ENCODE measurements at regions not wholly inside any gene's neighbourhood (a gene's known extent, or its start where the extent isn't known, plus 50 kb on each side); places are given as distances from the start of the nearest gene placed in this dataset.

DNA sequence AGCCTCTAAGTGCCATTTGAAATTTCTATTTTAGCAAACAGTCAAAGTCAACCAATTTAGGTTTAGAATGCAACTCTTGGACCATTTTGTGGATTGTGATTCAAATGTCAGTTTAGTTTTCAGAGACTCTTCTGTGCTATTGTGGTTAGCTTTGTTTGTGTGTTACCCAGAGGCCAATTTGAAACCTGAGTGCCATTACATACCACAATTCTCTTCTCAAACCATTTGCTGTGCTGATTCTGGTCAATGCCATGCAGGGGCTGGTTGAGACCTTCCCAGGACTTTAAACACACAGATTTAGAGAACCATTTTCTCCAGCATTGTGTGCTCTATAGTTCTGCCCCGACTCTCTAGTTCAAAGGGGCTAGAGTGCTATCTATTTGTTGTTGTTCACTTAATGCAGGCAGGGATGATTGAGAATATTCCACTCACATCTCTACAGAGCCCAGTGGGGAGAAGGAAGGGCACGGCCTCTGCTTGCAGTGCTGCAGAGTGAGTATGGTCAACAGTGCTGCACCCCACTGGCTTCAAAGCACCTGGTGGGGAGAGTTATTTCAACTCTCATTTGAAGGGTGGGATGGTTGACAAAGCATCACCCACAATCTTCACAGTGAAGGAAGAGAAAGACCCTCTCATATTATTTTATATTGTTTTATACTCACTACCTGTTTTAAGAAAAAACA is 738.2 kb downstream of the COL12A1 start:
- no peak overlapping the region for H3K4me2 ChIP-seq (ENCODE audit: low read length)
- no peaks in the 10 kb centered on the region for H3K79me2 ChIP-seq (ENCODE audit: insufficient read depth, low read length)
- H2AFZ ChIP-seq (ENCODE audit: low read length) = no peak overlapping the region
- no peaks in the 10 kb centered on the region for H3K9me3 ChIP-seq (ENCODE audit: low read length)
- no peaks in the 10 kb centered on the region for H3K27me3 ChIP-seq (ENCODE audit: insufficient read depth, low read length)
- H3K36me3 ChIP-seq (ENCODE audit: insufficient read depth, low read length) = no peaks in the 10 kb centered on the region
- no peak overlapping the region for H3K27ac ChIP-seq (ENCODE audit: low read depth, low read length, poor library complexity, severe bottlenecking)
- no peak overlapping the region for H3K4me3 ChIP-seq (ENCODE audit: low read depth, low read length, poor library complexity, severe bottlenecking)
- H3K9me2 ChIP-seq (ENCODE audit: low read depth, low read length) = no peaks in the 10 kb centered on the region
- no peaks in the 10 kb centered on the region for H3F3A ChIP-seq (ENCODE audit: insufficient read depth, low read length)
- no peak for TF ChIP-seq EZH2 (IDR thresholded peaks at IDR 0.05; ENCODE audit: borderline replicate concordance, low read length)
- TF ChIP-seq, protein P1, sequence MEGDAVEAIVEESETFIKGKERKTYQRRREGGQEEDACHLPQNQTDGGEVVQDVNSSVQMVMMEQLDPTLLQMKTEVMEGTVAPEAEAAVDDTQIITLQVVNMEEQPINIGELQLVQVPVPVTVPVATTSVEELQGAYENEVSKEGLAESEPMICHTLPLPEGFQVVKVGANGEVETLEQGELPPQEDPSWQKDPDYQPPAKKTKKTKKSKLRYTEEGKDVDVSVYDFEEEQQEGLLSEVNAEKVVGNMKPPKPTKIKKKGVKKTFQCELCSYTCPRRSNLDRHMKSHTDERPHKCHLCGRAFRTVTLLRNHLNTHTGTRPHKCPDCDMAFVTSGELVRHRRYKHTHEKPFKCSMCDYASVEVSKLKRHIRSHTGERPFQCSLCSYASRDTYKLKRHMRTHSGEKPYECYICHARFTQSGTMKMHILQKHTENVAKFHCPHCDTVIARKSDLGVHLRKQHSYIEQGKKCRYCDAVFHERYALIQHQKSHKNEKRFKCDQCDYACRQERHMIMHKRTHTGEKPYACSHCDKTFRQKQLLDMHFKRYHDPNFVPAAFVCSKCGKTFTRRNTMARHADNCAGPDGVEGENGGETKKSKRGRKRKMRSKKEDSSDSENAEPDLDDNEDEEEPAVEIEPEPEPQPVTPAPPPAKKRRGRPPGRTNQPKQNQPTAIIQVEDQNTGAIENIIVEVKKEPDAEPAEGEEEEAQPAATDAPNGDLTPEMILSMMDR (IDR thresholded peaks at IDR 0.05; ENCODE audit: low read length) = no peak
- no peaks in the 10 kb centered on the region for H3K4me1 ChIP-seq (ENCODE audit: insufficient read depth, low read length, severe bottlenecking)
- H4K20me1 ChIP-seq (ENCODE audit: insufficient read depth, low read length) = no peaks in the 10 kb centered on the region
- no peak overlapping the region for H3K9ac ChIP-seq (ENCODE audit: low read length)

DNA sequence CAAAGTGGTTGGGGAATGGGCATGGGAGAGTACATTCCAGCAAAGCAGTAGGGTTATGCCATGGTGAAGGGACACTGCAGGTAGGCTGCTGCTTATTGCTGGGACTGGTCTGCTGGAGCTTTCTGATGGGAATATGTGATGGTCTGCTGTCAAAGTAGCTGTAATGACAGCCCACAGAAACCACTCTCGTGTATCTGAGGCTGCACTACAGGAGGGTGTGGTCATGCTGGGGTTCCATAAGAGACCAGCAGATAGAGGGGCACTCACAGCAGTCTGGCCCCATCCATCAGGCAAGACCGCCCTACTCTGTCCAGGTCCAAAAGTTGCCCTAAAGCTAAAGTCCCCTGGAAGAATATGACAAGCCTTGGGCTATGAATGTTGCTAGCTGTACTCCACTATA is 739.3 kb downstream of the COL12A1 start:
- no peaks in the 10 kb centered on the region for H3K27me3 ChIP-seq (ENCODE audit: insufficient read depth, low read length)
- H3K4me2 ChIP-seq (ENCODE audit: low read length) = no peak overlapping the region
- no peaks in the 10 kb centered on the region for H3K36me3 ChIP-seq (ENCODE audit: insufficient read depth, low read length)
- H3K9me3 ChIP-seq (ENCODE audit: low read length) = no peaks in the 10 kb centered on the region
- TF ChIP-seq, protein P1 (IDR thresholded peaks at IDR 0.05; ENCODE audit: low read length) = no peak
- TF ChIP-seq EZH2 (IDR thresholded peaks at IDR 0.05; ENCODE audit: borderline replicate concordance, low read length) = no peak
- no peak overlapping the region for H2AFZ ChIP-seq (ENCODE audit: low read length)
- H3K4me1 ChIP-seq (ENCODE audit: insufficient read depth, low read length, severe bottlenecking) = no peaks in the 10 kb centered on the region
- no peak overlapping the region for H3K9ac ChIP-seq (ENCODE audit: low read length)
- H3K79me2 ChIP-seq (ENCODE audit: insufficient read depth, low read length) = no peaks in the 10 kb centered on the region
- no peaks in the 10 kb centered on the region for H3F3A ChIP-seq (ENCODE audit: insufficient read depth, low read length)
- no peaks in the 10 kb centered on the region for H3K9me2 ChIP-seq (ENCODE audit: low read depth, low read length)
- no peak overlapping the region for H3K27ac ChIP-seq (ENCODE audit: low read depth, low read length, poor library complexity, severe bottlenecking)
- no peaks in the 10 kb centered on the region for H4K20me1 ChIP-seq (ENCODE audit: insufficient read depth, low read length)
- no peak overlapping the region for H3K4me3 ChIP-seq (ENCODE audit: low read depth, low read length, poor library complexity, severe bottlenecking)

DNA sequence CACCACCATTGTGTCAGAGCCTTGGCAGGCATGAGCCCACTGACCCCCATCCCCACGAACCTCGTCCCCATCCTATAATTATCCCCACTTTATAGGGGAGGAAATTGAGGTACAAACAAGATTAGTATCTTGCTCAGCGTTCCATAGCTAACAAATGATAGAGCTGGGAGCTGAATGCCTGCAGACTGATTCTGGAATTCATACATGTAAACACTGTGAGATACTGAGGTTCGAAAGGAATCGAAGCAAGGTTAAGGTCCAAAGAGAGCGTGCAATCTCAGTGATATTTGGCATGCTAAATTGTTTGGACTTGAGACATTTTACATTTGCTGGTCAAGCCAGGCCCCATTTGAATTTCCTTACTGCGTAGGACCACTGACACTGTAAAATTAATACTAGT is 746.6 kb downstream of the COL12A1 start:
- TF ChIP-seq, protein P1 (IDR thresholded peaks at IDR 0.05; ENCODE audit: low read length) = no peak
- no peak for TF ChIP-seq EZH2 (IDR thresholded peaks at IDR 0.05; ENCODE audit: borderline replicate concordance, low read length)
- H2AFZ ChIP-seq (ENCODE audit: low read length) = no peak overlapping the region
- H3F3A ChIP-seq (ENCODE audit: insufficient read depth, low read length) = no peaks in the 10 kb centered on the region
- H4K20me1 ChIP-seq (ENCODE audit: insufficient read depth, low read length) = no peaks in the 10 kb centered on the region
- no peaks in the 10 kb centered on the region for H3K27me3 ChIP-seq (ENCODE audit: insufficient read depth, low read length)
- no peak overlapping the region for H3K4me2 ChIP-seq (ENCODE audit: low read length)
- H3K4me1 ChIP-seq (ENCODE audit: insufficient read depth, low read length, severe bottlenecking) = no peaks in the 10 kb centered on the region
- H3K36me3 ChIP-seq (ENCODE audit: insufficient read depth, low read length) = no peaks in the 10 kb centered on the region
- no peak overlapping the region for H3K4me3 ChIP-seq (ENCODE audit: low read depth, low read length, poor library complexity, severe bottlenecking)
- H3K27ac ChIP-seq (ENCODE audit: low read depth, low read length, poor library complexity, severe bottlenecking) = no peak overlapping the region
- no peak overlapping the region for H3K9ac ChIP-seq (ENCODE audit: low read length)
- no peaks in the 10 kb centered on the region for H3K9me2 ChIP-seq (ENCODE audit: low read depth, low read length)
- H3K9me3 ChIP-seq (ENCODE audit: low read length) = no peaks in the 10 kb centered on the region
- H3K79me2 ChIP-seq (ENCODE audit: insufficient read depth, low read length) = no peaks in the 10 kb centered on the region
